ENCODE measurements at regions not wholly inside any gene's neighbourhood (a gene's known extent, or its start where the extent isn't known, plus 50 kb on each side); places are given as distances from the start of the nearest gene placed in this dataset.
A peak's percentile ranks its signal among the peaks of the same experiment; 100 is the strongest.

GRCh38 chr6:135627092-135627715 lies 129.7 kb upstream of the AHI1 start (continued):
- no peak for TF ChIP-seq ETS1 (IDR thresholded peaks at IDR 0.05)
- TF ChIP-seq CREB1 (CRISPR knock-in tag; IDR thresholded peaks at IDR 0.05; ENCODE audit: low read depth), result no peak
- no peak for TF ChIP-seq REST (IDR thresholded peaks at IDR 0.05; ENCODE audit: unreplicated experiment)
- no peak for TF ChIP-seq EZH2 (IDR thresholded peaks at IDR 0.05; ENCODE audit: low read depth, unreplicated experiment)
- no peak for TF ChIP-seq EZH2phosphoT487 (IDR thresholded peaks at IDR 0.05; ENCODE audit: unreplicated experiment)
- no peak for TF ChIP-seq JUNB (IDR thresholded peaks at IDR 0.05; ENCODE audit: unreplicated experiment)
- no peak for TF ChIP-seq ZNF331 (CRISPR knock-in tag; IDR thresholded peaks at IDR 0.05; ENCODE audit: low read depth)
- TF ChIP-seq CTCF (conservative IDR thresholded peaks at IDR 0.05; ENCODE audit: low read depth in 2 of 2), result no peak
- TF ChIP-seq STAT1 (IDR thresholded peaks at IDR 0.05; ENCODE audit: unreplicated experiment), result no peak

- H3K4me1 ChIP-seq (ENCODE audit: insufficient read depth), result 0 out of 2 replicates have a peak, but pooled peaks cover 4% of the 10 kb centered on the region
- H3K9me2 ChIP-seq (ENCODE audit: insufficient read depth), result no peaks in the 10 kb centered on the region; the same call in 1 of the 2 replicates
- H3K36me3 ChIP-seq (ENCODE audit: insufficient read depth), result no peaks in the 10 kb centered on the region
- H2AFZ ChIP-seq, result peak overlapping the region; percentile 72; the same call in 1 of the 2 replicates
- Mint-ChIP-seq H3K9me3 (no peaks in the 10 kb centered on the region), H3K4me3 (no peak overlapping the region), H3K27me3 (ENCODE audit: insufficient read depth, low read depth, poor library complexity) (no peaks in the 10 kb centered on the region), H3K4me1 (peaks cover 9% of the 10 kb centered on the region), H3K27ac (no peak overlapping the region), H3K36me3 (ENCODE audit: low read depth) (no peaks in the 10 kb centered on the region)
- no peaks in the 10 kb centered on the region for H3K79me2 ChIP-seq (replicated peaks; ENCODE audit: insufficient read depth)
- no peak overlapping the region for H3K4me3 ChIP-seq
- no peaks in the 10 kb centered on the region for H3F3A ChIP-seq (replicated peaks; ENCODE audit: low read depth)
- H4K20me1 ChIP-seq (replicated peaks; ENCODE audit: insufficient read depth), result no peaks in the 10 kb centered on the region
- H3K27ac ChIP-seq (ENCODE audit: low read depth), result no peak overlapping the region
- no peak overlapping the region for H3K4me2 ChIP-seq
- ATAC-seq (peak; percentile 77), DNase-seq (ENCODE audit: low spot score) (peak; percentile 28)
- H3K27me3 ChIP-seq (ENCODE audit: insufficient read depth), result no peaks in the 10 kb centered on the region
- no peak for TF ChIP-seq ZNF331 (CRISPR knock-in tag; IDR thresholded peaks at IDR 0.05; ENCODE audit: low read depth)
- TF ChIP-seq CREB1 (CRISPR knock-in tag; IDR thresholded peaks at IDR 0.05; ENCODE audit: low read depth), result no peak
- TF ChIP-seq NANOG (IDR thresholded peaks at IDR 0.05; ENCODE audit: borderline replicate concordance), result no peak
- TF ChIP-seq ZNF114 (CRISPR knock-in tag; IDR thresholded peaks at IDR 0.05), result no peak
- TF ChIP-seq ETS1 (IDR thresholded peaks at IDR 0.05), result no peak
These were observed 133.3 kb upstream of the AHI1 start for GRCh38 chr6:135630789-135631376.

Measured in GM23338 (cell line).